NCI-H526 (cell line): ENCODE measurements at regions not wholly inside any gene's neighbourhood (a gene's known extent, or its start where the extent isn't known, plus 50 kb on each side); places are given as distances from the start of the nearest gene placed in this dataset.

Experiments
- DNase-seq, 2 experiments: peaks; one replicate each; lab custom pipeline; 2025; lab: John Stamatoyannopoulos, UW

GRCh38 chr4:32425243-32425642 lies 1705.1 kb downstream of the PCDH7 start:
- no peak for DNase-seq

DNA sequence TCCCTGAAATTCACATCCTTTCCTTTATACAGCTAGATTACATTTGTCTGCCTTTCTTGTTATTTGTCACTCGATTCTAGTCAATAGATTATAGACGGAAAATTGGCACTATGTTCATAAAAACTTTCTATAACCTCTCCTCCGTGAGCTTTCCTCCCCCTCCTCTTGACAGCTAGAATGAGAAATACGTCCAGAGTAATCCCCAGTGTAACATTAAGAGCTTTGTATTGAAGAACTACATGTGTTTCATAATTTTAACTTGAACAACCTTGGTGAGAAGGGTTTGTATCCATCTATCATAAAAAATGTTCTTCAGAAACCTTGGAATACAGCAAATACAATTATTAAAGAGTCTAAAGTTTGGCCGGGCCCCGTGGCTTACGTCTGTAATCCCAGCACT lies 1707.4 kb downstream of the PCDH7 start:
- DNase-seq, result no peak

DNA sequence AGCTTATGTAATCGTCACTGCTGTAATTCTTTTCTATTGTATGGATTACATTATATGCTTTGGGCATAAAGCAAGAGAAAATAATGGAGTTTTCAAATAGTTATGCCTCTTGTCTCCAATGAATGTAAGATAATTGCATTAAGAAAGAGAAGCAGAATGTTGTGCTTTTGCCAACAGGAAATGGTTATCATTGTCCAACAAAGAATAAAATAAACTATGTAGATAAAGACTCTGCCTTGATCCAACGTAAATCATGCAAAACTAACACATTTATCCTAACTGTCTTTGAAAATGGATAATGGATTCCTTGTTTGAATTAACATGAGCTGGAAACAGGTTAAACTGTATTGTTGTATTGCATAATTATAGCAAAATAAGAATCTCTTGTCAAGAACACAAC lies 1709.0 kb downstream of the PCDH7 start:
- DNase-seq, result no peak

- DNase-seq, result no peak
Observed at GRCh38 chr4:32435308-32435707, 1715.1 kb downstream of the PCDH7 start.

GRCh38 chr4:32436816-32437215 lies 1716.6 kb downstream of the PCDH7 start:
- no peak for DNase-seq

DNA sequence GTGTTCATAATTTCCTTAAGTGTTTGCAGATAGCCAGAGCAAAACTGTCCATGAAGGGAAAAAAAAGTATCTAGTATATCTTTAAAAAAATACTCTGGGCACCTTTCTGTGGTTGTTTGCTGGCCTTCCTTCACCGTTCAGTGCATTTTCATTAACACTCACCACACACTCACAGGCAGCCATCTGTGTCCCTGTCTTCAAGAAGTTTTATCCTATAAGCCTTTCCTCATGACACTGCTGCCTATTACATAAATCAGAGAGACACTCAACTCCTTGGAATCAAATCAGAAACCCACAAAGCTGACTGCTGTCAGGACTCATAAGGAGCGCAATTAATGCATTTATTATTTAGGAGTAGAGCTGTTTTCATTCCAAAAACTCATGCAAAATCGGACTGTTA lies 1720.2 kb downstream of the PCDH7 start:
- no peak for DNase-seq

- no peak for DNase-seq
Observed at GRCh38 chr4:32454482-32454881, 1734.3 kb downstream of the PCDH7 start.

GRCh38 chr4:32455231-32455630 lies 1735.1 kb downstream of the PCDH7 start:
- no peak for DNase-seq

DNA sequence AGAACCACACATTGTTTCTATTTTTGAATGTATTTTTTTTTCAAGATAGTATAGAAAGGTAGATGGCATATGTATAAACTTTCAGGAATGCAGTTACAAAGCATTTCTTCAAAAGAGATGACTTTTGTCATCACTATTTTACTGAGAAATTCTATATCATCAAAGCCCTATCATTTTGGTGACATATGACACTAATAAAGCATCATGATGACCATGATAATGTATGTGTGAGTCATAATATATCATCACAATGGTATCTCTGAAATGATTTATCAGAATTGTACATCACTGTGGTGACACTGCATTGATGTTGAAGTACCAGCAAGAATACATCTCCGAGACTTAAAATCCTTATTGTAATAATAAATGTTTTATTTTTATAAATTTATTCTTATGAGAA lies 1740.8 kb downstream of the PCDH7 start:
- DNase-seq, result no peak

- peak in 1 of 2 experiments; percentile 14 for DNase-seq
Observed at GRCh38 chr4:32462944-32463343, 1742.8 kb downstream of the PCDH7 start.

DNA sequence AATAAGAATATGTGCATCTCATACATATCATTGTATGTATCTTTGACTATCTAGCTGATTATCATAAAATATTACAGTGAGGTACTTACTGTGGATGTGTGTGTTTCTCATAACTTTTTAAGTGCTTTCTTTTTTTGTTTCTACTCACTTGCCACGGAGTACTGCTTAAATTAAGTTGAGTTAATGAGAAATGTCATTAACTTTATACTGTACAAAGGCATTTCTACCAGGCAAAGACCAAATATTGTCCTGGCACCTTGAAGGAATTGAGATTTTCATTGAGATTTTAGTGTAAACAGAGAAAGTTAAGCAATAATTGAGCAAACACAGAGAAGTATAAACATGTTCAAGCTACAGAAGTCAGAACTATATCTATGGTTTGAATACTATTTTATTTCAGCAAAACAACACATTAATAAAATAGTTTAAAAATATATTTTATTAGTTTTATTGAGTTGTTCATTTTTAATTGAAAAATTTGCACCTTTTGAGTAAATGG lies 1750.0 kb downstream of the PCDH7 start:
- DNase-seq, result no peak

DNA sequence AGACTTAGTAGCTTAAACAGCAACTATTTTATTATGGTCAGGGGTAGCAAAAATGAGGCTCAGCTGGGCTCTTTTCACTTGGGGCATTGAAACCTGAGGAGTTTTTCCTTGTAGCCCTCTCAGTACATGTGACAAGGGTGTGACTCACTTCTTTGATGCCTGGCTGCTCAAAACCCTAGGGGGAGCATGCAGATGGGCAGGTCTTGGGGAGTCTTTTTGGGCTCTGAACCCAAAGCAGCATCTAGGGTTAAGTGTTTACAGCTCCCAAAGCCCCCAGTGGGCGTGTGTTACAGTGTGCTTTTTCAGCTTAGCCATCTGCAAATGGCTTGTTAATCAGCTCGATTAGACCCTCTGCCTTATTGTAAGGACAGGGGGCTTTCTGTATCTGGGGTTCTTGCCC lies 1752.7 kb downstream of the PCDH7 start:
- DNase-seq, result no peak

GRCh38 chr4:32475710-32476109 lies 1755.5 kb downstream of the PCDH7 start:
- DNase-seq, result no peak

- DNase-seq, result no peak
Observed at GRCh38 chr4:32477518-32477917, 1757.3 kb downstream of the PCDH7 start.

GRCh38 chr4:32485956-32486355 lies 1765.8 kb downstream of the PCDH7 start:
- no peak for DNase-seq

- no peak for DNase-seq
Observed at GRCh38 chr4:32488690-32489089, 1768.5 kb downstream of the PCDH7 start.

GRCh38 chr4:32499171-32499570 lies 1779.0 kb downstream of the PCDH7 start:
- DNase-seq, result no peak

- DNase-seq, result no peak
Observed at GRCh38 chr4:32503241-32503640, 1783.1 kb downstream of the PCDH7 start.

DNA sequence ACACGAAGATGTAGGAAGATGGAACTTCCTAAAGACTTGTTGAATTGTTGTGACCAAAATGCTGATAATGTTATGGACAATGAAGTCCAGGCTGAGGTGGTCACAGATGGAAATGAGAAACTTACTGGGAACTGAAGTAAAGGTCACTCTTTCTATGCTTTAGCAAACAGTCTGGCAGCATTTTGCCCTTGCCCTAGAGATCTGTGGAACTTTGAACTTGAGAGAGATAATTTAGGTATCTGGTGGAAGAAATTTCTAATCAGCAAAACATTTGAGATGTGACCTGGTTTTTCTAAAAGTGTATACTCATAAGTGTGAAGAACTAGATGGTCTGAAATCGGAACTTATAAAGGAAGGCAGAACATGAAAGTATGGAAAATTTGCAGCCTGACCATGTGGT lies 1785.9 kb downstream of the PCDH7 start:
- DNase-seq, result no peak

DNA sequence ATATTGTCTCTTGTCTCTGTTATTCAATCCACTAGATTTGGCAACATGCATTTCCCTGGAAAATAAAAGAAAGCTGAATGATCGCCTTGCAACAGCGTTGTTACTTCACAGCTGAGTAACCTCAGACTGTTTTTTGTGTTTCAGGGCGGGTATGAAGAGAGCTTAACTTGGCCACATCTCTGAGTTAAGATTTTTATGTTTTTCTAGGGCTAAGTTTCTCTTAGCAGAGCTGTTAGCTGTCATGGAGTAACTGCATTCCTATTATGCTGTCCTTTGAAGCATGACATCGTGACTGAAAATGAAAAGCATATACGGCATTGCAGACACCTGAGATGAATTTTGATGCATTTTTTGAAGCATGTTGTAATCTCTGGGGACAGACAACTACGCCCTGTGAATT lies 1798.9 kb downstream of the PCDH7 start:
- no peak for DNase-seq

DNA sequence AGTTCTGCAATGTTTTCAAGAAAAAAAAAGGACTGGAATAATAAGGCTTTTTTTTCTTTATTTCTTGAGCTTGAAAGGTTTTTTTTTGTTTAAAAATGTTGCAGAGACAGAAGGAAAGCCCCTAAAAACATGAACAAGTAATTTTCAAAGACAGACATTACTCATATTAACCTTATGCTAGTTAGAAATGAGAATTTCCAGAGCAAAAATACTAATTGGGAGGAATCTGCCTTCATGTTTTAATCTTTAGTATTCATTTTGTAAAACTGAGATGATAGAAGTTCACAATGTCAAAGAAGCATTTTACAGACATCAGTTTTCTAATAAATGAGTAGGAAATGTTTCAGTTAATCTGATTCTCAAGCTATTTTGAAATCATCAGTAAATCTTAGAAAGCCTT lies 1805.3 kb downstream of the PCDH7 start:
- DNase-seq, result no peak

GRCh38 chr4:32544846-32545245 lies 1824.7 kb downstream of the PCDH7 start:
- DNase-seq, result no peak

GRCh38 chr4:32551943-32552342 lies 1831.8 kb downstream of the PCDH7 start:
- no peak for DNase-seq

- DNase-seq, result no peak
Observed at GRCh38 chr4:32560306-32560705, 1840.1 kb downstream of the PCDH7 start.

GRCh38 chr4:32562010-32562409 lies 1841.8 kb downstream of the PCDH7 start:
- no peak for DNase-seq
